AG04450 (cell line): ENCODE measurements at regions not wholly inside any gene's neighbourhood (a gene's known extent, or its start where the extent isn't known, plus 50 kb on each side); places are given as distances from the start of the nearest gene placed in this dataset.
A peak's percentile ranks its signal among the peaks of the same experiment; 100 is the strongest.

ENCODE experiments used
- CTCF ChIA-PET: fragments of 300-600, 350-600 bp; formaldehyde crosslinking; extraction: SDS; loops from one replicate; lab custom pipeline; 2022; ENCODE audit warnings: antibody characterized with exemption, inconsistent platforms; lab: Charles Lee
- POLR2A ChIA-PET: fragments of 350-600 bp; formaldehyde crosslinking; extraction: SDS; loops from one replicate; lab custom pipeline; 2021; ENCODE audit warnings: antibody characterized with exemption, inconsistent platforms; lab: Yijun Ruan, JAX
- DNase-seq: peaks from one replicate; pipeline ENCODE4 v3.0.0-alpha.2; 2011; ENCODE audit warnings: low read depth, low spot score
- H3K27ac ChIP-seq: one replicate; pipeline ENCODE4 v1.5.1; 2012; ENCODE audit warnings: low read depth, low read length, control low read depth
- H3K27me3 ChIP-seq: one replicate; pipeline ENCODE4 v1.6.0; 2012; ENCODE audit warnings: low read length; ENCODE audit not compliant: control insufficient read depth, insufficient read depth
- H3K4me3 ChIP-seq: 2 replicates; pipeline ENCODE4 v1.5.1; 2011; ENCODE audit warnings: mild to moderate bottlenecking, low read depth, low read length, control low read depth
- H3K9me3 ChIP-seq: 2 replicates; pipeline ENCODE4 v1.5.1; 2012; ENCODE audit warnings: low read length; ENCODE audit not compliant: control insufficient read depth, insufficient read depth
- CTCF ChIP-seq: IDR thresholded peaks from 2 replicates; pipeline ENCODE4 v1.5.1; 2011; ENCODE audit warnings: low read depth, low read length, control low read depth, inconsistent platforms

GRCh38 chr2:6617794-6618193 lies 247.9 kb downstream of the CMPK2 start:
- no peak for DNase-seq
- TF ChIP-seq CTCF: no peak
- ChIA-PET POLR2A (no interaction called here), CTCF (no interaction called here)
- no peaks in the 10 kb centered on the region for H3K27me3 ChIP-seq
- H3K27ac ChIP-seq: no peak overlapping the region
- H3K4me3 ChIP-seq: no peak overlapping the region
- H3K9me3 ChIP-seq: no peaks in the 10 kb centered on the region

GRCh38 chr2:6618201-6618600 lies 247.5 kb downstream of the CMPK2 start:
- TF ChIP-seq CTCF: no peak
- no peak overlapping the region for H3K27ac ChIP-seq
- POLR2A ChIA-PET: no interaction called here
- no peak for DNase-seq
- CTCF ChIA-PET: no interaction called here
- no peak overlapping the region for H3K4me3 ChIP-seq
- no peaks in the 10 kb centered on the region for H3K27me3 ChIP-seq
- H3K9me3 ChIP-seq: no peaks in the 10 kb centered on the region

GRCh38 chr2:6623746-6624145 lies 242.0 kb downstream of the CMPK2 start:
- Histone ChIP-seq H3K27me3 (no peaks in the 10 kb centered on the region), H3K27ac (no peak overlapping the region), H3K9me3 (no peaks in the 10 kb centered on the region), H3K4me3 (no peak overlapping the region)
- DNase-seq: no peak
- CTCF ChIA-PET: no interaction called here
- POLR2A ChIA-PET: no interaction called here
- TF ChIP-seq CTCF: no peak

- Histone ChIP-seq H3K27me3 (no peaks in the 10 kb centered on the region), H3K9me3 (no peaks in the 10 kb centered on the region; the same call in 1 of the 2 replicates), H3K27ac (peak overlapping the region; percentile 47), H3K4me3 (no peak overlapping the region)
- peak; percentile 20 for DNase-seq
- ChIA-PET POLR2A (interaction anchor here (0.9 kb wide), 1 partner anchor 31 kb away, joined by 3 read pairs; no protein-coding TSS in a partner anchor), CTCF (no interaction called here)
- no peak for TF ChIP-seq CTCF
Measured at GRCh38 chr2:6626401-6627012, 239.2 kb downstream of the CMPK2 start.

- Histone ChIP-seq H3K4me3 (no peak overlapping the region), H3K27ac (no peak overlapping the region), H3K27me3 (no peaks in the 10 kb centered on the region), H3K9me3 (no peaks in the 10 kb centered on the region; the same call in 1 of the 2 replicates)
- no peak for TF ChIP-seq CTCF
- DNase-seq: no peak
- POLR2A ChIA-PET: no interaction called here
- CTCF ChIA-PET: no interaction called here
Measured at GRCh38 chr2:6627316-6627715, 238.4 kb downstream of the CMPK2 start.
